ENCODE measurements at regions not wholly inside any gene's neighbourhood (a gene's known extent, or its start where the extent isn't known, plus 50 kb on each side); places are given as distances from the start of the nearest gene placed in this dataset.

GRCh38 chr10:8499312-8499711 is 444.8 kb downstream of the GATA3 start:
- no peaks in the 10 kb centered on the region for H3K9me3 ChIP-seq (ENCODE audit: control insufficient read depth in 2 of 2, insufficient read depth in 1 of 2, low read depth in 1 of 2, low read length in 1 of 2)
- 68 to 82% (median 77%) methylated on average over 4 of the region's 4 CpGs for WGBS, 3 donors
- no peaks in the 10 kb centered on the region for H3K4me1 ChIP-seq (ENCODE audit: control insufficient read depth in 3 of 3, insufficient read depth in 2 of 3, low read depth in 1 of 3, low read length in 2 of 3)
- H3K27me3 ChIP-seq (ENCODE audit: control insufficient read depth in 3 of 3, insufficient read depth in 3 of 3, low read length in 3 of 3) = no peaks in the 10 kb centered on the region
- DNase-seq = no peak
- no peak for FAIRE-seq
- no peak overlapping the region for H3K4me3 ChIP-seq (ENCODE audit: low read depth in 1 of 3, low read length in 3 of 3)
- no peak overlapping the region for H3K27ac ChIP-seq (ENCODE audit: low read depth in 1 of 3, low read length in 2 of 3)
- no peaks in the 10 kb centered on the region for H3K36me3 ChIP-seq (ENCODE audit: control insufficient read depth in 3 of 3, insufficient read depth in 2 of 3, low read depth in 1 of 3, low read length in 3 of 3)

DNA sequence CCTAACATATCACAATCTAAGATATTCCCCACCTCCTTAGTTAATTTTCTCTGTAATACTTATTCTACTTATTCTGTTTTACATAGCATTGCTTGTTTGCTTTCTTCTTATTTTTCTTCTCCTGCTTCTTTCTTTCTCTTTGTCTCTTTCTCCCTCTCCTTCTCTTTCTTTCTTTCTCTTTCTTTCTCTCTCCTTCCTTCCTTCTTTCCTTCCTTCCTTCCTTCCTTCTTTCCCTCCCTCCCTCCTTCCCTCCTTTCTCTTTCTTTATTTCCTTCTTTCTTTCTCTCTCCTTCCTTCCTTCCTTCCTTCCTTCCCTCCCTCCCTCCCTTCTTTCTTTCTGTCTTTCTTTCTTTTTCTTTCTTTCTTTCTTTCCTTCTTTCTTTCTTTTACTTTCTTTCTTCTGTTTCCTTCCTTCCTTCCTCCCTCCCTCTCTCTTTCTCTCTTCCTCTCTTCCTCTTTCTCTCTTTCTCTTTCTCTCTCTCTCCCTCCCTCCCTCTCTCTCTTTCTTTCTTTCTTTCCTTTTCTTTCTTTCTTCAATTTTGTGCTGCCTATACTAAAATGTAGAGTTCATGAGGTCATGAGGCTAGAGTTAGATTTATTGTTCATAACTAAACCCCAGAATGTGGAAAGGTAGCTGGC is 445.4 kb downstream of the GATA3 start:
- Histone ChIP-seq H3K27me3 (ENCODE audit: control insufficient read depth in 3 of 3, insufficient read depth in 3 of 3, low read length in 3 of 3) (no peaks in the 10 kb centered on the region), H3K36me3 (ENCODE audit: control insufficient read depth in 3 of 3, insufficient read depth in 2 of 3, low read depth in 1 of 3, low read length in 3 of 3) (no peaks in the 10 kb centered on the region), H3K4me3 (ENCODE audit: low read depth in 1 of 3, low read length in 3 of 3) (no peak overlapping the region), H3K27ac (ENCODE audit: low read depth in 1 of 3, low read length in 2 of 3) (no peak overlapping the region), H3K9me3 (ENCODE audit: control insufficient read depth in 2 of 2, insufficient read depth in 1 of 2, low read depth in 1 of 2, low read length in 1 of 2) (no peaks in the 10 kb centered on the region), H3K4me1 (ENCODE audit: control insufficient read depth in 3 of 3, insufficient read depth in 2 of 3, low read depth in 1 of 3, low read length in 2 of 3) (no peaks in the 10 kb centered on the region)
- no peak for DNase-seq
- FAIRE-seq = no peak

DNA sequence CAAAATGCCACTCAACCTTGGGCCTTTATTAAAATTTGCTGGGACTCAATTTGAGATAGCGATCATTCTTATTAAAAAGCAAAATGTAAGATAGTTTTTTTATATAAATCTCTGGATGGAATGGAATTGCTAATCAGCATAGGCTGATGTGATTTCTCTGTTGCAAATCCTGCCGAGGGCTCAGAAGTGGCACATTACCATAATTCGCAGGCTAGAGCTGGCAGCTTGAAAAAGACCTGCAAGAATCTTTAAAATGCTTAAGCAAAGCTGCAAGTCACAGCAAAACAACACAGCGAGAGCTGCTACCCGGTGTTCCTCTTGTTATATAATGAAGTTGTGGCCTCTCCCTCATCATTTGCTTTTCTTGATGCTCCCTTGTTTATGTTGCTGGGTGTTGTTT is 448.1 kb downstream of the GATA3 start:
- DNase-seq = no peak
- Histone ChIP-seq H3K4me3 (ENCODE audit: low read depth in 1 of 3, low read length in 3 of 3) (no peak overlapping the region), H3K27ac (ENCODE audit: low read depth in 1 of 3, low read length in 2 of 3) (no peak overlapping the region), H3K9me3 (ENCODE audit: control insufficient read depth in 2 of 2, insufficient read depth in 1 of 2, low read depth in 1 of 2, low read length in 1 of 2) (no peaks in the 10 kb centered on the region), H3K4me1 (ENCODE audit: control insufficient read depth in 3 of 3, insufficient read depth in 2 of 3, low read depth in 1 of 3, low read length in 2 of 3) (no peaks in the 10 kb centered on the region), H3K27me3 (ENCODE audit: control insufficient read depth in 3 of 3, insufficient read depth in 3 of 3, low read length in 3 of 3) (no peaks in the 10 kb centered on the region), H3K36me3 (ENCODE audit: control insufficient read depth in 3 of 3, insufficient read depth in 2 of 3, low read depth in 1 of 3, low read length in 3 of 3) (no peaks in the 10 kb centered on the region)
- WGBS, 3 donors = 53 to 67% (median 55%) methylated on average over 5 of the region's 5 CpGs
- no peak for FAIRE-seq

DNA sequence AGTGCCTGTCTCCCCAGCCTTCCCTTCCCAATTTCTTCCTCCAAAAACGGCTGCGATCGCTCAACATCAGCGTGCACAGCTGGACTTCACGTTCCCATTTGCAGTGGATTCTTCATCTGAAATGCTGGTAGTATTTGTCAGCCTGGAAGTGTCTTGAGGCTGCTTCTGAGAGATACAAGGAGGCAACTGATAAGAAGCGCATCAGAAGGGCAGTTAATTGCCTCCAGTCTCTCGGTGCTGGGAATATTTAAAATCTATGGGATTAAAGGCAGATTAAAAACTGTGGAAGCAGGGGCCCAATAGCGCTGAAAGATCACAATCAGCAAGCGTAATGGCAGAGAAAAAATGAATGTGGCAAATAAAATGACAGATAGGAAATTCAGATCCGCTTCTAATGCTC is 450.0 kb downstream of the GATA3 start:
- H3K9me3 ChIP-seq (ENCODE audit: control insufficient read depth in 2 of 2, insufficient read depth in 1 of 2, low read depth in 1 of 2, low read length in 1 of 2) = no peaks in the 10 kb centered on the region
- WGBS, 3 donors = 51 to 58% (median 57%) methylated on average over 10 of the region's 10 CpGs

DNA sequence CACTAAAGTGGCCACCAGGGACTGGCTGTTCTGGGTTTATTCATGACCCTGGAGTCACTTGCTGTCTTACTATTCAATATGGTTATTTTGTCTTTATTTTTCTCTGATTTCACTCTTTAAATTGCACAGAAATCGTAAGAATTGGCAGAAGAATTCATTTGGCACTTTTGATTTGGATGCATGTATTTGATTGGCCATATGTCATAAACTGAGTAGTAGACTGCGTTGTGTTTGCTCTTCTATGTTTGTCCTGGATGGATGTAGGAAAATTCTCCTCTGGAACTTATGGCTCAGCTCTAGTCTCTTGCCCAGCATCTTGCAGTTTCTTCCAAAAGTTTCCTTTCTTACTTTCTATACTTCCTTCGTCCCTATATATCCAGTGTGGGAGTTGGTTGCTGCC is 452.7 kb downstream of the GATA3 start:
- no peaks in the 10 kb centered on the region for H3K9me3 ChIP-seq (ENCODE audit: control insufficient read depth in 2 of 2, insufficient read depth in 1 of 2, low read depth in 1 of 2, low read length in 1 of 2)
- H3K27me3 ChIP-seq (ENCODE audit: control insufficient read depth in 3 of 3, insufficient read depth in 3 of 3, low read length in 3 of 3) = no peaks in the 10 kb centered on the region
- no peak for FAIRE-seq
- no peaks in the 10 kb centered on the region for H3K36me3 ChIP-seq (ENCODE audit: control insufficient read depth in 3 of 3, insufficient read depth in 2 of 3, low read depth in 1 of 3, low read length in 3 of 3)
- 72 to 77% (median 72%) methylated on average over 3 of the region's 3 CpGs for WGBS, 3 donors
- H3K4me3 ChIP-seq (ENCODE audit: low read depth in 1 of 3, low read length in 3 of 3) = no peak overlapping the region
- no peak for DNase-seq
- H3K27ac ChIP-seq (ENCODE audit: low read depth in 1 of 3, low read length in 2 of 3) = no peak overlapping the region
- no peaks in the 10 kb centered on the region for H3K4me1 ChIP-seq (ENCODE audit: control insufficient read depth in 3 of 3, insufficient read depth in 2 of 3, low read depth in 1 of 3, low read length in 2 of 3)

More for the DNA sequence above, 450.0 kb downstream of the GATA3 start:
- no peak for DNase-seq
- H3K4me1 ChIP-seq (ENCODE audit: control insufficient read depth in 3 of 3, insufficient read depth in 2 of 3, low read depth in 1 of 3, low read length in 2 of 3) = no peaks in the 10 kb centered on the region
- no peak overlapping the region for H3K27ac ChIP-seq (ENCODE audit: low read depth in 1 of 3, low read length in 2 of 3)
- no peaks in the 10 kb centered on the region for H3K36me3 ChIP-seq (ENCODE audit: control insufficient read depth in 3 of 3, insufficient read depth in 2 of 3, low read depth in 1 of 3, low read length in 3 of 3)
- no peak for FAIRE-seq
- H3K27me3 ChIP-seq (ENCODE audit: control insufficient read depth in 3 of 3, insufficient read depth in 3 of 3, low read length in 3 of 3) = no peaks in the 10 kb centered on the region
- no peak overlapping the region for H3K4me3 ChIP-seq (ENCODE audit: low read depth in 1 of 3, low read length in 3 of 3)

- FAIRE-seq (no peak), DNase-seq (no peak)
- Histone ChIP-seq H3K27me3 (ENCODE audit: control insufficient read depth in 3 of 3, insufficient read depth in 3 of 3, low read length in 3 of 3) (no peaks in the 10 kb centered on the region), H3K36me3 (ENCODE audit: control insufficient read depth in 3 of 3, insufficient read depth in 2 of 3, low read depth in 1 of 3, low read length in 3 of 3) (no peaks in the 10 kb centered on the region), H3K4me3 (ENCODE audit: low read depth in 1 of 3, low read length in 3 of 3) (no peak overlapping the region), H3K27ac (ENCODE audit: low read depth in 1 of 3, low read length in 2 of 3) (no peak overlapping the region), H3K4me1 (ENCODE audit: control insufficient read depth in 3 of 3, insufficient read depth in 2 of 3, low read depth in 1 of 3, low read length in 2 of 3) (no peaks in the 10 kb centered on the region), H3K9me3 (ENCODE audit: control insufficient read depth in 2 of 2, insufficient read depth in 1 of 2, low read depth in 1 of 2, low read length in 1 of 2) (no peaks in the 10 kb centered on the region)
- 81 to 85% (median 82%) methylated on average over 2 of the region's 2 CpGs for WGBS, 3 donors
Measured at GRCh38 chr10:8508882-8509281, 454.4 kb downstream of the GATA3 start.

DNA sequence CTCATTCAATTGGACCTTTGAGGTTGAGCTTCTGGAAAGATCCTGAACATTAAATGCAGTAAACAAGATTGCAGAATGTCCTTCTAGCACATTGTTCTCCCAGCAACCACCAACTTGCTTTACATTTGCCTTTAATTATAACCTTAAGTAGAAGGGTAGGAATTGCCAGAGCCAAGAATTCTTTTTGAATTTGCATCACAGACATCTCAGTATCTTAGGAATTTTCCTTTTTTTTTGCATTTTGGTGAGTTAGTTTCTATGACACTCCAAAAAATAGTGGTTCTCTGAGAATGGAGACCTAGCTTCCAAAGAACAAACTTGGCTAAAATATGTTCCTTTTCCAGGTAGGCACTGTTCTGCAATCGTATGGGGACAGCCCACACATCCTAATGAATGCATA is 456.0 kb downstream of the GATA3 start:
- Histone ChIP-seq H3K27ac (ENCODE audit: low read depth in 1 of 3, low read length in 2 of 3) (no peak overlapping the region), H3K4me1 (ENCODE audit: control insufficient read depth in 3 of 3, insufficient read depth in 2 of 3, low read depth in 1 of 3, low read length in 2 of 3) (no peaks in the 10 kb centered on the region), H3K27me3 (ENCODE audit: control insufficient read depth in 3 of 3, insufficient read depth in 3 of 3, low read length in 3 of 3) (no peaks in the 10 kb centered on the region), H3K9me3 (ENCODE audit: control insufficient read depth in 2 of 2, insufficient read depth in 1 of 2, low read depth in 1 of 2, low read length in 1 of 2) (no peaks in the 10 kb centered on the region), H3K36me3 (ENCODE audit: control insufficient read depth in 3 of 3, insufficient read depth in 2 of 3, low read depth in 1 of 3, low read length in 3 of 3) (no peaks in the 10 kb centered on the region), H3K4me3 (ENCODE audit: low read depth in 1 of 3, low read length in 3 of 3) (no peak overlapping the region)
- WGBS, 3 donors = 56 to 78% (median 72%) methylated on average over 1 of the region's 1 CpG
- no peak for FAIRE-seq
- no peak for DNase-seq

GRCh38 chr10:8511026-8511425 is 456.5 kb downstream of the GATA3 start:
- no peaks in the 10 kb centered on the region for H3K27me3 ChIP-seq (ENCODE audit: control insufficient read depth in 3 of 3, insufficient read depth in 3 of 3, low read length in 3 of 3)
- no peaks in the 10 kb centered on the region for H3K4me1 ChIP-seq (ENCODE audit: control insufficient read depth in 3 of 3, insufficient read depth in 2 of 3, low read depth in 1 of 3, low read length in 2 of 3)
- H3K36me3 ChIP-seq (ENCODE audit: control insufficient read depth in 3 of 3, insufficient read depth in 2 of 3, low read depth in 1 of 3, low read length in 3 of 3) = no peaks in the 10 kb centered on the region
- H3K9me3 ChIP-seq (ENCODE audit: control insufficient read depth in 2 of 2, insufficient read depth in 1 of 2, low read depth in 1 of 2, low read length in 1 of 2) = no peaks in the 10 kb centered on the region
- H3K4me3 ChIP-seq (ENCODE audit: low read depth in 1 of 3, low read length in 3 of 3) = no peak overlapping the region
- H3K27ac ChIP-seq (ENCODE audit: low read depth in 1 of 3, low read length in 2 of 3) = no peak overlapping the region
- FAIRE-seq (no peak), DNase-seq (no peak)
- 55 to 69% (median 62%) methylated on average over 4 of the region's 4 CpGs for WGBS, 3 donors

All from small intestine (tissue), 7 donors.